ENCODE measurements at regions not wholly inside any gene's neighbourhood (a gene's known extent, or its start where the extent isn't known, plus 50 kb on each side); places are given as distances from the start of the nearest gene placed in this dataset.

DNA sequence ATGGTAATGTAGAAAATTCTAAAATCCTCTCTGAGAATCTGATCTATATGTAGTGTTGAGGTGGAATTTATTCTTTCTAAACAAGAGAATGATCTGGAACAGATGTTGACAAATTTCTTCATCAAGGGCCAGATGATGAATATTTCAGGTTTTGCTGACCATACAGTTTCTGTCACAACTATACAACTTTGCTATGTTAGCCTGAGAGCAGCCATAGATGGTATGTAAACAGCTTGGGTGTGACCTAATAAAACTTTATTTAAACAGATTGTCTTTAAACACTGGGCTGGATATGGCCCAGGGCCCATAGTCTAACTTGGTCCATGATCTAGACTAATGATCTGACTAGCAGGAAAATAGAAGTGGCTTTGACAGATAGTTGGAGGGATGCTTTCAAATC, 213.6 kb upstream of the CELF2 start:
- Histone ChIP-seq H3K27me3 (replicated peaks in 1 of 2; ENCODE audit: control insufficient read depth in 2 of 2, insufficient read depth in 2 of 2, low read length in 1 of 2) (no peaks in the 10 kb centered on the region), H3K36me3 (ENCODE audit: control insufficient read depth in 2 of 2, insufficient read depth in 2 of 2, low read length in 1 of 2) (no peaks in the 10 kb centered on the region), H3K4me2 (ENCODE audit: control insufficient read depth, insufficient read depth) (no peak overlapping the region), H3K9ac (ENCODE audit: control insufficient read depth, insufficient read depth, low read length) (no peak overlapping the region), H4K20me1 (ENCODE audit: control insufficient read depth, insufficient read depth) (no peaks in the 10 kb centered on the region), H3K4me1 (ENCODE audit: control insufficient read depth, insufficient read depth, low read length) (no peaks in the 10 kb centered on the region), H2AFZ (ENCODE audit: control insufficient read depth, low read depth, low read length) (no peak overlapping the region), H3K4me3 (no peak overlapping the region), H3K27ac (ENCODE audit: control insufficient read depth, insufficient read depth) (no peak overlapping the region), H3K9me3 (replicated peaks; ENCODE audit: control insufficient read depth, insufficient read depth, low read length) (no peaks in the 10 kb centered on the region), H3K79me2 (ENCODE audit: control insufficient read depth, insufficient read depth, low read length) (no peaks in the 10 kb centered on the region)
- ATAC-seq (no peak), DNase-seq (ENCODE audit: low read depth, low spot score) (no peak), FAIRE-seq (no peak)
- RAD21 ChIA-PET (ENCODE audit: unreplicated experiment), result no interaction called here
- CTCF ChIA-PET, result no interaction called here
- no TSS peak for BruUV-seq (replicated peaks)
- TF ChIP-seq, protein P1, sequence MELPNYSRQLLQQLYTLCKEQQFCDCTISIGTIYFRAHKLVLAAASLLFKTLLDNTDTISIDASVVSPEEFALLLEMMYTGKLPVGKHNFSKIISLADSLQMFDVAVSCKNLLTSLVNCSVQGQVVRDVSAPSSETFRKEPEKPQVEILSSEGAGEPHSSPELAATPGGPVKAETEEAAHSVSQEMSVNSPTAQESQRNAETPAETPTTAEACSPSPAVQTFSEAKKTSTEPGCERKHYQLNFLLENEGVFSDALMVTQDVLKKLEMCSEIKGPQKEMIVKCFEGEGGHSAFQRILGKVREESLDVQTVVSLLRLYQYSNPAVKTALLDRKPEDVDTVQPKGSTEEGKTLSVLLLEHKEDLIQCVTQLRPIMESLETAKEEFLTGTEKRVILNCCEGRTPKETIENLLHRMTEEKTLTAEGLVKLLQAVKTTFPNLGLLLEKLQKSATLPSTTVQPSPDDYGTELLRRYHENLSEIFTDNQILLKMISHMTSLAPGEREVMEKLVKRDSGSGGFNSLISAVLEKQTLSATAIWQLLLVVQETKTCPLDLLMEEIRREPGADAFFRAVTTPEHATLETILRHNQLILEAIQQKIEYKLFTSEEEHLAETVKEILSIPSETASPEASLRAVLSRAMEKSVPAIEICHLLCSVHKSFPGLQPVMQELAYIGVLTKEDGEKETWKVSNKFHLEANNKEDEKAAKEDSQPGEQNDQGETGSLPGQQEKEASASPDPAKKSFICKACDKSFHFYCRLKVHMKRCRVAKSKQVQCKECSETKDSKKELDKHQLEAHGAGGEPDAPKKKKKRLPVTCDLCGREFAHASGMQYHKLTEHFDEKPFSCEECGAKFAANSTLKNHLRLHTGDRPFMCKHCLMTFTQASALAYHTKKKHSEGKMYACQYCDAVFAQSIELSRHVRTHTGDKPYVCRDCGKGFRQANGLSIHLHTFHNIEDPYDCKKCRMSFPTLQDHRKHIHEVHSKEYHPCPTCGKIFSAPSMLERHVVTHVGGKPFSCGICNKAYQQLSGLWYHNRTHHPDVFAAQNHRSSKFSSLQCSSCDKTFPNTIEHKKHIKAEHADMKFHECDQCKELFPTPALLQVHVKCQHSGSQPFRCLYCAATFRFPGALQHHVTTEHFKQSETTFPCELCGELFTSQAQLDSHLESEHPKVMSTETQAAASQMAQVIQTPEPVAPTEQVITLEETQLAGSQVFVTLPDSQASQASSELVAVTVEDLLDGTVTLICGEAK (IDR thresholded peaks at IDR 0.05; ENCODE audit: borderline replicate concordance), result peak; percentile 32; the same call in 1 of the 2 replicates
- TF ChIP-seq RELA (IDR thresholded peaks at IDR 0.05; ENCODE audit: borderline replicate concordance, partially characterized antibody), result no peak
- POLR2A ChIA-PET, result interaction anchor here (0.6 kb wide), 1 partner anchor 85 kb away, joined by 4 read pairs; no protein-coding TSS in a partner anchor
- in situ Hi-C loops (cut with MboI), result no loop called here
- intact Hi-C loops (cut with micrococcal nuclease; ENCODE audit: unreplicated experiment), result no loop called here
- SMC1A ChIA-PET (ENCODE audit: uncharacterized antibody, unreplicated experiment), result no interaction called here

DNA sequence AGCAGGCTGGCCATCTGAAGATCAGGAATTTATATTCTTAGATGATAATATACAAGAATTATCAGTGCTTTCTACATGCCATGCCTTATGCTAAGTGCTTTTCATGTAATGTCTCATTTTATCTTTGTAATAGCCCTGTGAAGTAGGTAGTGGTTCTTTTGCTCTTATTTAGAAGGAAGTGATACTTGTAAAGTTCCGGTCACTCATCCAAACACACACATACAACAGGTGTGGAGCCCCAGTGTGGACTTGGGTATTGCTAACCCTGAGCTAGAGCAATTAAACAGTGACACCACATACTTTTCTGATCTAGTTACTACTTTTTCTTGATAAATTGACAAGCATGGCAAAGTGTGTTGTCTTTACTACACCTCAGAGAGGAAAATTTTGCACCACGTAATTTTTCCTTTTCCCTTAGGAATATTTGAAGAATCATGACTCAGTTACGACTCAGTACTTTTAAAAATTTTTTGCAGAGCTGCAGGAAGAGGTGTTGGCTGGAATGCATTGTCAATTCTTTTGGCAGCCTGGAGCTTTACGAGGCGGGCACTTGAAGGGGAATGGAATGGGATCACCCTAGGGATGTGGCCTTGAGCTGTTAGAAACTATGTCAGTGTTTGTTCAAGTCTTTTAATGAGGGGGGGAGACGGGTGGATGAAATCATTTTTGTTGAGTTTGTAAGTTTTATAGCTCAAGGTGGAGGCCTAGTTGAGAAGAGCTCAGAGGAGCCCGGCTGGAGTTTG, 212.5 kb upstream of the CELF2 start:
- H3K9me3 ChIP-seq (replicated peaks; ENCODE audit: control insufficient read depth, insufficient read depth, low read length), result no peaks in the 10 kb centered on the region
- DNase-seq (ENCODE audit: low read depth, low spot score), result no peak
- no peaks in the 10 kb centered on the region for H3K79me2 ChIP-seq (ENCODE audit: control insufficient read depth, insufficient read depth, low read length)
- ATAC-seq, result no peak
- CTCF ChIA-PET, result interaction anchor here (0.7 kb wide), 1 partner anchor 309 kb away, joined by 3 read pairs; no protein-coding TSS in a partner anchor
- no peak overlapping the region for H3K4me2 ChIP-seq (ENCODE audit: control insufficient read depth, insufficient read depth)
- H3K4me1 ChIP-seq (ENCODE audit: control insufficient read depth, insufficient read depth, low read length), result no peaks in the 10 kb centered on the region
- RAD21 ChIA-PET (ENCODE audit: unreplicated experiment), result no interaction called here
- no peaks in the 10 kb centered on the region for H3K27me3 ChIP-seq (replicated peaks in 1 of 2; ENCODE audit: control insufficient read depth in 2 of 2, insufficient read depth in 2 of 2, low read length in 1 of 2)
- no peaks in the 10 kb centered on the region for H3K36me3 ChIP-seq (ENCODE audit: control insufficient read depth in 2 of 2, insufficient read depth in 2 of 2, low read length in 1 of 2)
- H2AFZ ChIP-seq (ENCODE audit: control insufficient read depth, low read depth, low read length), result no peak overlapping the region
- WGBS (ENCODE audit: insufficient coverage, insufficient replicate concordance, low lambda C conversion rate, missing lambda C conversion rate), result 0% methylated on average over 7 of the region's 7 CpGs
- no peak for FAIRE-seq
- H3K4me3 ChIP-seq, result no peak overlapping the region
- TF ChIP-seq, protein P2, sequence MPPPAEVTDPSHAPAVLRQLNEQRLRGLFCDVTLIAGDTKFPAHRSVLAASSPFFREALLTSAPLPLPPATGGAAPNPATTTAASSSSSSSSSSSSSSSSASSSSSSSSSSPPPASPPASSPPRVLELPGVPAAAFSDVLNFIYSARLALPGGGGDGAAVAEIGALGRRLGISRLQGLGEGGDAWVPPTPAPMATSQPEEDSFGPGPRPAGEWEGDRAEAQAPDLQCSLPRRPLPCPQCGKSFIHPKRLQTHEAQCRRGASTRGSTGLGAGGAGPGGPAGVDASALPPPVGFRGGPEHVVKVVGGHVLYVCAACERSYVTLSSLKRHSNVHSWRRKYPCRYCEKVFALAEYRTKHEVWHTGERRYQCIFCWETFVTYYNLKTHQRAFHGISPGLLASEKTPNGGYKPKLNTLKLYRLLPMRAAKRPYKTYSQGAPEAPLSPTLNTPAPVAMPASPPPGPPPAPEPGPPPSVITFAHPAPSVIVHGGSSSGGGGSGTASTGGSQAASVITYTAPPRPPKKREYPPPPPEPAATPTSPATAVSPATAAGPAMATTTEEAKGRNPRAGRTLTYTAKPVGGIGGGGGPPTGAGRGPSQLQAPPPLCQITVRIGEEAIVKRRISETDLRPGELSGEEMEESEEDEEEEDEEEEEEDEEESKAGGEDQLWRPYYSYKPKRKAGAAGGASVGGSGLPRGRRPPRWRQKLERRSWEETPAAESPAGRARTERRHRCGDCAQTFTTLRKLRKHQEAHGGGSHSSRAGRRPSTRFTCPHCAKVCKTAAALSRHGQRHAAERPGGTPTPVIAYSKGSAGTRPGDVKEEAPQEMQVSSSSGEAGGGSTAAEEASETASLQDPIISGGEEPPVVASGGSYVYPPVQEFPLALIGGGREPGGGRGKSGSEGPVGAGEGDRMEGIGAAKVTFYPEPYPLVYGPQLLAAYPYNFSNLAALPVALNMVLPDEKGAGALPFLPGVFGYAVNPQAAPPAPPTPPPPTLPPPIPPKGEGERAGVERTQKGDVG (CRISPR knock-in tag; IDR thresholded peaks at IDR 0.05), result no peak
- TF ChIP-seq RAD51 (IDR thresholded peaks at IDR 0.05), result no peak
- TF ChIP-seq MEF2A (IDR thresholded peaks at IDR 0.05; ENCODE audit: insufficient read depth, low read depth, low read length), result no peak
- TF ChIP-seq PAX5 (IDR thresholded peaks at IDR 0.05; ENCODE audit: borderline replicate concordance, low read depth, low read length), result no peak
- TF ChIP-seq KAT2A (conservative IDR thresholded peaks at IDR 0.05; ENCODE audit: control insufficient read depth, low read depth, low read length), result no peak
- TF ChIP-seq CHD4 (IDR thresholded peaks at IDR 0.05), result no peak
- SMC1A ChIA-PET (ENCODE audit: uncharacterized antibody, unreplicated experiment), result no interaction called here
- no TSS peak for BruUV-seq (replicated peaks)
- no peaks in the 10 kb centered on the region for H4K20me1 ChIP-seq (ENCODE audit: control insufficient read depth, insufficient read depth)
- in situ Hi-C loops (cut with MboI), result no loop called here
- POLR2A ChIA-PET, result no interaction called here
- intact Hi-C loops (cut with micrococcal nuclease; ENCODE audit: unreplicated experiment), result no loop called here
- H3K9ac ChIP-seq (ENCODE audit: control insufficient read depth, insufficient read depth, low read length), result no peak overlapping the region
- no peak overlapping the region for H3K27ac ChIP-seq (ENCODE audit: control insufficient read depth, insufficient read depth)
